ENCODE measurements at regions not wholly inside any gene's neighbourhood (a gene's known extent, or its start where the extent isn't known, plus 50 kb on each side); places are given as distances from the start of the nearest gene placed in this dataset.

GRCh38 chr20:55266361-55266760, 739.0 kb downstream of the CBLN4 start:
- Histone ChIP-seq H3K9me3 (no peaks in the 10 kb centered on the region), H3K27ac (no peak overlapping the region), H3K4me1 (ENCODE audit: control insufficient read depth in 1 of 2, low read depth in 2 of 2) (no peaks in the 10 kb centered on the region), H3K36me3 (no peaks in the 10 kb centered on the region), H3K27me3 (replicated peaks; ENCODE audit: insufficient read depth) (no peaks in the 10 kb centered on the region), H3K4me3 (no peak overlapping the region)
- DNase-seq (ENCODE audit: low spot score) (no peak), ATAC-seq (ENCODE audit: insufficient number of reproducible peaks, low FRiP score, low read depth) (no peak)
- TF ChIP-seq, protein P1, sequence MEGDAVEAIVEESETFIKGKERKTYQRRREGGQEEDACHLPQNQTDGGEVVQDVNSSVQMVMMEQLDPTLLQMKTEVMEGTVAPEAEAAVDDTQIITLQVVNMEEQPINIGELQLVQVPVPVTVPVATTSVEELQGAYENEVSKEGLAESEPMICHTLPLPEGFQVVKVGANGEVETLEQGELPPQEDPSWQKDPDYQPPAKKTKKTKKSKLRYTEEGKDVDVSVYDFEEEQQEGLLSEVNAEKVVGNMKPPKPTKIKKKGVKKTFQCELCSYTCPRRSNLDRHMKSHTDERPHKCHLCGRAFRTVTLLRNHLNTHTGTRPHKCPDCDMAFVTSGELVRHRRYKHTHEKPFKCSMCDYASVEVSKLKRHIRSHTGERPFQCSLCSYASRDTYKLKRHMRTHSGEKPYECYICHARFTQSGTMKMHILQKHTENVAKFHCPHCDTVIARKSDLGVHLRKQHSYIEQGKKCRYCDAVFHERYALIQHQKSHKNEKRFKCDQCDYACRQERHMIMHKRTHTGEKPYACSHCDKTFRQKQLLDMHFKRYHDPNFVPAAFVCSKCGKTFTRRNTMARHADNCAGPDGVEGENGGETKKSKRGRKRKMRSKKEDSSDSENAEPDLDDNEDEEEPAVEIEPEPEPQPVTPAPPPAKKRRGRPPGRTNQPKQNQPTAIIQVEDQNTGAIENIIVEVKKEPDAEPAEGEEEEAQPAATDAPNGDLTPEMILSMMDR (IDR thresholded peaks at IDR 0.05), result no peak

- H3K36me3 ChIP-seq, result no peaks in the 10 kb centered on the region
- TF ChIP-seq, protein P1 (IDR thresholded peaks at IDR 0.05), result no peak
- no peak overlapping the region for H3K4me3 ChIP-seq
- H3K4me1 ChIP-seq (ENCODE audit: control insufficient read depth in 1 of 2, low read depth in 2 of 2), result no peaks in the 10 kb centered on the region
- no peak overlapping the region for H3K27ac ChIP-seq
- DNase-seq (ENCODE audit: low spot score), result no peak
- H3K9me3 ChIP-seq, result no peaks in the 10 kb centered on the region
- no peak for ATAC-seq (ENCODE audit: insufficient number of reproducible peaks, low FRiP score, low read depth)
- no peaks in the 10 kb centered on the region for H3K27me3 ChIP-seq (replicated peaks; ENCODE audit: insufficient read depth)
These were observed 740.5 kb downstream of the CBLN4 start for GRCh38 chr20:55264703-55265239.

GRCh38 chr20:55258559-55258958, 746.8 kb downstream of the CBLN4 start:
- no peak overlapping the region for H3K4me3 ChIP-seq
- no peaks in the 10 kb centered on the region for H3K9me3 ChIP-seq
- no peak for ATAC-seq (ENCODE audit: insufficient number of reproducible peaks, low FRiP score, low read depth)
- H3K27ac ChIP-seq, result no peak overlapping the region
- H3K27me3 ChIP-seq (replicated peaks; ENCODE audit: insufficient read depth), result no peaks in the 10 kb centered on the region
- H3K4me1 ChIP-seq (ENCODE audit: control insufficient read depth in 1 of 2, low read depth in 2 of 2), result no peaks in the 10 kb centered on the region
- no peak for DNase-seq (ENCODE audit: low spot score)
- no peaks in the 10 kb centered on the region for H3K36me3 ChIP-seq
- TF ChIP-seq, protein P1 (IDR thresholded peaks at IDR 0.05), result no peak

DNA sequence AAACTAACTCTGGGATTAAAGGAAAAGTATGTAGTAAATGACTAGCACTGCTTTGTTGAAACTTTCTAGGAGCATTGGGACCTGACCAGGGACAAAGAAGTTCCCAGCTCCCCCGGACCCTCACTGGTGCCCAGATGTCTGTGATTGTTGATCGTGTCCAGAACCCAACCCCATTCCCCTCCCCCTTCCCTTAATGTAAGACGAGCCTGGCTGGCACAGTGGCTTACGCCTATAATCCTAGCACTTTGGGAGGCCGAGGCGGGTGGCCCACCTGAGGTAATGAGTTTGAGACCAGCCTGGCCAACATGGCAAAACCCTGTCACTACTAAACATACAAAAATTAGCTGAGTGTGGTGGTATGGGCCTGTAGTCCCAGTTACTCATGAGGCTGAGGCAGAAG, 750.3 kb downstream of the CBLN4 start:
- Histone ChIP-seq H3K9me3 (no peaks in the 10 kb centered on the region), H3K4me3 (no peak overlapping the region), H3K27me3 (replicated peaks; ENCODE audit: insufficient read depth) (no peaks in the 10 kb centered on the region), H3K4me1 (ENCODE audit: control insufficient read depth in 1 of 2, low read depth in 2 of 2) (no peaks in the 10 kb centered on the region), H3K27ac (no peak overlapping the region), H3K36me3 (no peaks in the 10 kb centered on the region)
- TF ChIP-seq, protein P1 (IDR thresholded peaks at IDR 0.05), result no peak
- DNase-seq (ENCODE audit: low spot score) (no peak), ATAC-seq (ENCODE audit: insufficient number of reproducible peaks, low FRiP score, low read depth) (no peak)

DNA sequence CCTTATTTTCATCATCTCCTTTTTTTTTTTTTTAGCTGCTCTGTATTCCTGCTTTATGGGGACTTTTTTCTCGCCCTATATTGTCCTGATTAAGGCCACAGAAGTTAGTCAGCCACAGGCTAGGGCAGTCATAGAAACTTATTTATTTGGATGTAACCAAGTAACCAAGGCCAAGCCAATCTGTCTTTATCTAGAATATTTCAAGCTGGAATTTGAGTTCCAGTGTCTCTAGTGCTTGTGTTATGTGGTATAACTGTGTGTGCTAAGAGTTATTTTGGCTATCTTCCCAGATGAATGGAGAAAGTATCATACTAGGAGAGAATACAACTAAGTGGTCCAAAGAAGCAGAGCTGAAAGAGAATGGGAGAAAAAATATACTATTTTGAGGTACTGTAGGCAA, 751.5 kb downstream of the CBLN4 start:
- H3K4me3 ChIP-seq, result no peak overlapping the region
- H3K9me3 ChIP-seq, result no peaks in the 10 kb centered on the region
- H3K27ac ChIP-seq, result no peak overlapping the region
- DNase-seq (ENCODE audit: low spot score), result no peak
- no peaks in the 10 kb centered on the region for H3K36me3 ChIP-seq
- TF ChIP-seq, protein P1 (IDR thresholded peaks at IDR 0.05), result no peak
- no peaks in the 10 kb centered on the region for H3K4me1 ChIP-seq (ENCODE audit: control insufficient read depth in 1 of 2, low read depth in 2 of 2)
- no peak for ATAC-seq (ENCODE audit: insufficient number of reproducible peaks, low FRiP score, low read depth)
- H3K27me3 ChIP-seq (replicated peaks; ENCODE audit: insufficient read depth), result no peaks in the 10 kb centered on the region
